ENCODE measurements at regions not wholly inside any gene's neighbourhood (a gene's known extent, or its start where the extent isn't known, plus 50 kb on each side); places are given as distances from the start of the nearest gene placed in this dataset.

- no peak for DNase-seq (ENCODE audit: low read depth)
Measured at GRCh38 chr13:73800011-73800410, 334.2 kb downstream of the KLF12 start.

GRCh38 chr13:73794755-73795154, 339.4 kb downstream of the KLF12 start:
- DNase-seq (ENCODE audit: low read depth), result no peak

GRCh38 chr13:73793361-73793760, 340.8 kb downstream of the KLF12 start:
- no peak for DNase-seq (ENCODE audit: low read depth)

- DNase-seq (ENCODE audit: low read depth), result no peak
Measured at GRCh38 chr13:73792796-73793195, 341.4 kb downstream of the KLF12 start.

- no peak for DNase-seq (ENCODE audit: low read depth)
Measured at GRCh38 chr13:73782450-73783449, 351.5 kb downstream of the KLF12 start.

GRCh38 chr13:73781384-73781783, 352.8 kb downstream of the KLF12 start:
- DNase-seq (ENCODE audit: low read depth), result no peak

DNA sequence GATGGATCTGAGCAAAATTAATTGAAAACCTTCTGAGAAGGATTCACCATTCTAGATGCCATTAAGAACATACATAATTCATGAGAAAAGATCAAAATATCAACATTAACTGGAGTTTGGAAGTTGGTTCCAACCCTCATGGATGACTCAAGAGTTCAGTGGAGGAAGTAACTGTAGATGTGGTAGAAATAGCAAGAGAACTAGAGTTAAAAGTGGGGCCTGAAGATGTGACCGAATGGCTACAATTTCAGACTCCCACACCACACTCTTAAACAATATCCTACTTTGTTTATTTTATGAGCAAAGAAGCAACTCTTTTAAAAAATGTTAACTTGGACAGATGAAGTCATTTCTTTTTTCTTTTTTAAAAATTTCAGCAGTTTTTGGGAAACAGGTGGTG, 354.3 kb downstream of the KLF12 start:
- DNase-seq (ENCODE audit: low read depth), result no peak

GRCh38 chr13:73778242-73778864, 355.9 kb downstream of the KLF12 start:
- no peak for DNase-seq (ENCODE audit: low read depth)

- DNase-seq (ENCODE audit: low read depth), result no peak
Measured at GRCh38 chr13:73777134-73777533, 357.1 kb downstream of the KLF12 start.

- DNase-seq (ENCODE audit: low read depth), result no peak
Measured at GRCh38 chr13:73776151-73776785, 357.9 kb downstream of the KLF12 start.

- DNase-seq (ENCODE audit: low read depth), result no peak
Measured at GRCh38 chr13:73773168-73773549, 361.0 kb downstream of the KLF12 start.

GRCh38 chr13:73772449-73773167, 361.6 kb downstream of the KLF12 start:
- no peak for DNase-seq (ENCODE audit: low read depth)

GRCh38 chr13:73767747-73768315, 366.4 kb downstream of the KLF12 start:
- DNase-seq (ENCODE audit: low read depth), result no peak

- no peak for DNase-seq (ENCODE audit: low read depth)
Measured at GRCh38 chr13:73767191-73767741, 366.9 kb downstream of the KLF12 start.

DNA sequence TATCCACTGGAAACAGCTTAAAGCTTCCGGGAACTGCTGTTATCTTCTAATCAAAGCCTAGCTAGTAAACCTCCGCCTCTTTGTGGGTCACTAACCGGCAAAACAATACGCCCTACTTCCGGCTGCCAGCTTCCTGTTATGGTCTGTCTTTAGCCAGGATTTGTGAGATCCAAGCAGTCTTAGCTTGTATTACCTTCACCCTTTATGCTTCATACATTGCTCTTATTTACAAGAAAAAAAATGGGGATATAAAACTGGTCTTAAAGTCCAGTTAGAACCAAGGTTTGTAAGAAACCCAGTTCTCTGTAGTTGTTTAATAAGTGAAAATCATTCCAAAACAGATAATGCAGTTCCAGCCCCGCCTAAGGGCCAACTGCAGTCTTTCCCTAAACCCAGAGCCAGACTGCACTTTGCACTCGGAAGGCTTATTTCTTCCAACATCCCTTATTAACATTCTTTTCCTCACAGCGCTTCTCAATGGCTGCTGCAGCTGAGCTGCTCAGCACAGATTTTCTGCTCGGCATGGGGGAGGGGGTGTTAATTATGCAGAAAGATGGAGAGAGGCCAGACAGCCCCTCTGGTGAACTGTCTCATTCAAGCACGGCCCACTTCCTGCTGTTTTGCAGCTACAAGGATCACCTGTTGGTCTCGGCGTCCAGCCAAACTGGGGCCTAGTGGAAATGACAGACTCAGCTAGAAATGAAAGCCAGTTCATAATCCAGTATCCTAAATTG, 368.4 kb downstream of the KLF12 start:
- no peak for DNase-seq (ENCODE audit: low read depth)

GRCh38 chr13:73759434-73759833, 374.8 kb downstream of the KLF12 start:
- no peak for DNase-seq (ENCODE audit: low read depth)

GRCh38 chr13:73757481-73758233, 376.5 kb downstream of the KLF12 start:
- DNase-seq (ENCODE audit: low read depth), result no peak

GRCh38 chr13:73754727-73755292, 379.4 kb downstream of the KLF12 start:
- peak; percentile 38 for DNase-seq (ENCODE audit: low read depth)

GRCh38 chr13:73754241-73754640, 380.0 kb downstream of the KLF12 start:
- no peak for DNase-seq (ENCODE audit: low read depth)

- no peak for DNase-seq (ENCODE audit: low read depth)
Measured at GRCh38 chr13:73751290-73751689, 382.9 kb downstream of the KLF12 start.

Data from stromal cell of bone marrow (primary cell).